ENCODE measurements at regions not wholly inside any gene's neighbourhood (a gene's known extent, or its start where the extent isn't known, plus 50 kb on each side); places are given as distances from the start of the nearest gene placed in this dataset.

GRCh38 chr1:34371829-34372532 is 195.3 kb downstream of the C1orf94 start:
- Histone ChIP-seq H3K27ac (no peak overlapping the region), H3K9me3 (no peaks in the 10 kb centered on the region), H3K4me3 (no peak overlapping the region), H3K36me3 (no peaks in the 10 kb centered on the region), H3K27me3 (peaks cover 0 to 5% of the 10 kb centered on the region in 2 donors), H3K4me1 (no peaks in the 10 kb centered on the region)
- 33% methylated on average over 1 of the region's 1 CpG for WGBS (ENCODE audit: insufficient coverage, low coverage, low lambda C conversion rate, missing lambda C conversion rate)
- intact Hi-C loops (cut with DNase I) = no loop called here
- DNase-seq (no peak), ATAC-seq (no peak)
- TF ChIP-seq POLR2A (IDR thresholded peaks at IDR 0.05) (no peak), CTCF (IDR thresholded peaks at IDR 0.05) (no peak)

GRCh38 chr1:34372891-34373290 is 196.2 kb downstream of the C1orf94 start:
- peaks cover 0 to 5% of the 10 kb centered on the region in 2 donors for H3K27me3 ChIP-seq
- no peak for TF ChIP-seq POLR2A (IDR thresholded peaks at IDR 0.05)
- no peak for TF ChIP-seq CTCF (IDR thresholded peaks at IDR 0.05)
- no peaks in the 10 kb centered on the region for H3K4me1 ChIP-seq
- intact Hi-C loops (cut with DNase I) = no loop called here
- H3K27ac ChIP-seq = no peak overlapping the region
- no CpG with 5 or more reads among the region's 1 CpG for WGBS (ENCODE audit: insufficient coverage, low coverage, low lambda C conversion rate, missing lambda C conversion rate)
- DNase-seq (no peak), ATAC-seq (no peak)
- H3K9me3 ChIP-seq = no peaks in the 10 kb centered on the region
- no peaks in the 10 kb centered on the region for H3K36me3 ChIP-seq
- H3K4me3 ChIP-seq = no peak overlapping the region

- intact Hi-C loops (cut with DNase I) = no loop called here
- H3K27me3 ChIP-seq = peaks cover 0 to 5% of the 10 kb centered on the region in 2 donors
- DNase-seq (no peak), ATAC-seq (no peak)
- H3K9me3 ChIP-seq = no peaks in the 10 kb centered on the region
- TF ChIP-seq CTCF (IDR thresholded peaks at IDR 0.05) (no peak), POLR2A (IDR thresholded peaks at IDR 0.05) (no peak)
- no peaks in the 10 kb centered on the region for H3K4me1 ChIP-seq
- H3K36me3 ChIP-seq = no peaks in the 10 kb centered on the region
- no peak overlapping the region for H3K27ac ChIP-seq
- H3K4me3 ChIP-seq = no peak overlapping the region
Measured at GRCh38 chr1:34373912-34374311, 197.2 kb downstream of the C1orf94 start.

GRCh38 chr1:34376531-34376930 is 199.8 kb downstream of the C1orf94 start:
- Histone ChIP-seq H3K27ac (no peak overlapping the region), H3K4me3 (no peak overlapping the region), H3K9me3 (no peaks in the 10 kb centered on the region), H3K27me3 (peaks cover 0 to 5% of the 10 kb centered on the region in 2 donors), H3K36me3 (no peaks in the 10 kb centered on the region), H3K4me1 (no peaks in the 10 kb centered on the region)
- ATAC-seq = no peak
- no peak for DNase-seq
- 3% methylated on average over 2 of the region's 2 CpGs for WGBS (ENCODE audit: insufficient coverage, low coverage, low lambda C conversion rate, missing lambda C conversion rate)
- intact Hi-C loops (cut with DNase I) = no loop called here
- TF ChIP-seq POLR2A (IDR thresholded peaks at IDR 0.05) (no peak), CTCF (IDR thresholded peaks at IDR 0.05) (no peak)

Measured in right lobe of liver (tissue), 6 donors.